ENCODE measurements at regions not wholly inside any gene's neighbourhood (a gene's known extent, or its start where the extent isn't known, plus 50 kb on each side); places are given as distances from the start of the nearest gene placed in this dataset.

GRCh38 chr15:96051598-96051997 is 278.9 kb upstream of the NR2F2 start:
- no peak for TF ChIP-seq POLR2A (IDR thresholded peaks at IDR 0.05)
- no peak for TF ChIP-seq CTCF (IDR thresholded peaks at IDR 0.05)
